IMR-90 (cell line): ENCODE measurements at regions not wholly inside any gene's neighbourhood (a gene's known extent, or its start where the extent isn't known, plus 50 kb on each side); places are given as distances from the start of the nearest gene placed in this dataset.

Experiments used
- ATAC-seq: fragments of 200-7000 bp; cut with Tn5 transposase; 2 replicates; pipeline ENCODE4 v1.9.1; 2020; ENCODE audit warnings: low read depth, mild to moderate bottlenecking, moderate library complexity
- BruUV-seq: library from RNA; stranded (reverse); fragments of 400-500 nt; replicated peaks from 2 replicates; lab custom pipeline; 2021; lab: Mats Ljungman, UMichigan
- CTCF ChIA-PET: fragments of 300-600 bp; formaldehyde crosslinking; extraction: SDS; loops from one replicate; lab custom pipeline; 2021; ENCODE audit warnings: antibody characterized with exemption; lab: Yijun Ruan, JAX
- POLR2A ChIA-PET: fragments of 300-600 bp; sonication (Branson Sonifier 250); formaldehyde crosslinking; loops from one replicate; lab custom pipeline; 2022; ENCODE audit warnings: antibody characterized with exemption; ENCODE audit not compliant: unreplicated experiment; lab: Charles Lee
- DNase-seq: peaks from one replicate; pipeline ENCODE4 v3.0.0; 2013
- H2AFZ ChIP-seq: replicated peaks from 2 replicates; pipeline ENCODE3; 2013; ENCODE audit warnings: low read length, mild to moderate bottlenecking; ENCODE audit not compliant: poor library complexity
- H2AK5ac ChIP-seq: 2 replicates; pipeline ENCODE4 v1.6.1; 2013; ENCODE audit warnings: low read depth, low read length, inconsistent platforms
- H2AK9ac ChIP-seq: replicated peaks from 2 replicates; pipeline ENCODE3; 2013; ENCODE audit warnings: mild to moderate bottlenecking, low read depth, low read length, moderate library complexity; ENCODE audit not compliant: poor library complexity
- H2BK120ac ChIP-seq: 2 replicates; pipeline ENCODE4 v1.6.1; 2013; ENCODE audit warnings: low read depth, low read length, inconsistent platforms
- H2BK15ac ChIP-seq: 3 replicates; pipeline ENCODE4 v1.6.1; 2013; ENCODE audit warnings: low read depth, low read length, inconsistent platforms
- H2BK20ac ChIP-seq: 2 replicates; pipeline ENCODE4 v1.6.1; 2013; ENCODE audit warnings: low read depth, mild to moderate bottlenecking, inconsistent platforms, low read length, moderate library complexity
- H2BK5ac ChIP-seq: 2 replicates; pipeline ENCODE4 v1.6.1; 2013; ENCODE audit warnings: mild to moderate bottlenecking, low read depth, low read length, inconsistent platforms; ENCODE audit not compliant: poor library complexity, severe bottlenecking
- H3K14ac ChIP-seq: replicated peaks from 2 replicates; pipeline ENCODE4 v1.6.1; 2013; ENCODE audit warnings: low read depth, low read length, inconsistent platforms
- H3K18ac ChIP-seq: 2 replicates; pipeline ENCODE4 v1.6.1; 2013; ENCODE audit warnings: low read depth, low read length, control low read depth
- H3K23ac ChIP-seq: 2 replicates; pipeline ENCODE4 v1.6.1; 2013; ENCODE audit warnings: low read depth, low read length, inconsistent platforms
- H3K27ac ChIP-seq: 2 replicates; pipeline ENCODE4 v1.5.1; 2013; ENCODE audit warnings: mild to moderate bottlenecking, control low read depth, low read length; ENCODE audit not compliant: insufficient read depth
- H3K27me3 ChIP-seq: 2 replicates; pipeline ENCODE4 v1.6.1; 2013; ENCODE audit warnings: low read length; ENCODE audit not compliant: control insufficient read depth, insufficient read depth
- H3K36me3 ChIP-seq: 2 replicates; pipeline ENCODE4 v1.6.1; 2013; ENCODE audit warnings: low read length, mixed read lengths; ENCODE audit not compliant: control insufficient read depth, insufficient read depth
- H3K4ac ChIP-seq: 2 replicates; pipeline ENCODE4 v1.6.1; 2013; ENCODE audit warnings: low read depth, low read length, inconsistent platforms
- H3K4me1 ChIP-seq: 2 replicates; pipeline ENCODE4 v1.6.1; 2013; ENCODE audit warnings: low read length, mixed read lengths; ENCODE audit not compliant: control insufficient read depth, insufficient read depth
- H3K4me2 ChIP-seq: 2 replicates; pipeline ENCODE4 v1.6.1; 2013; ENCODE audit warnings: low read depth, mild to moderate bottlenecking, control low read depth, low read length, moderate library complexity
- H3K4me3 ChIP-seq: 2 replicates; pipeline ENCODE4 v1.5.1; 2013; ENCODE audit warnings: low read depth, mild to moderate bottlenecking, control low read depth, low read length, moderate library complexity; ENCODE audit not compliant: insufficient read depth
- H3K56ac ChIP-seq: 2 replicates; pipeline ENCODE4 v1.6.1; 2013; ENCODE audit warnings: low read length, inconsistent platforms; ENCODE audit not compliant: insufficient read depth; ENCODE audit errors: extremely low read depth
- H3K79me1 ChIP-seq, 2 experiments: 2 replicates each; pipeline ENCODE4 v1.6.1; 2013; ENCODE audit warnings: low read length in 2 of 2, inconsistent platforms in 1 of 2, low read depth in 1 of 2
- H3K9ac ChIP-seq: 2 replicates; pipeline ENCODE4 v1.6.1; 2013; ENCODE audit warnings: low read depth, low read length, control low read depth
- H3K9me1 ChIP-seq: 2 replicates; pipeline ENCODE4 v1.6.1; 2013; ENCODE audit warnings: low read length, inconsistent platforms; ENCODE audit not compliant: insufficient read depth
- H3K9me3 ChIP-seq: 2 replicates; pipeline ENCODE4 v1.6.1; 2013; ENCODE audit warnings: low read length; ENCODE audit not compliant: control insufficient read depth, insufficient read depth
- H4K20me1 ChIP-seq: 2 replicates; pipeline ENCODE4 v1.6.1; 2013; ENCODE audit warnings: low read length, inconsistent platforms; ENCODE audit not compliant: insufficient read depth
- H4K5ac ChIP-seq: 2 replicates; pipeline ENCODE4 v1.6.1; 2013; ENCODE audit warnings: mild to moderate bottlenecking, low read depth, low read length, control low read depth
- H4K8ac ChIP-seq, 2 experiments: 2 replicates each; pipeline ENCODE4 v1.6.1; 2013; ENCODE audit warnings: low read depth in 2 of 2, low read length in 2 of 2, control low read depth in 1 of 2, inconsistent platforms in 1 of 2
- H4K91ac ChIP-seq: 2 replicates; pipeline ENCODE4 v1.6.1; 2013; ENCODE audit warnings: low read depth, low read length, inconsistent platforms; ENCODE audit not compliant: insufficient read depth
- FOS ChIP-seq: fragments of 150-350 bp; IDR thresholded peaks from 2 replicates; pipeline ENCODE4 v1.6.1; 2016; ENCODE audit warnings: low read depth, low read length
- NFE2L2 ChIP-seq: fragments of 150-350 bp; IDR thresholded peaks from 2 replicates; pipeline ENCODE4 v1.6.1; 2016; ENCODE audit warnings: low read depth, mild to moderate bottlenecking, low read length
- WGBS, 2 experiments: methylation state at CpG; one replicate each; pipeline versions ENCODE4 v1.1.5 to v1.1.7; 2013; ENCODE audit warnings: missing lambda C conversion rate in 2 of 2; ENCODE audit not compliant: insufficient read length in 1 of 2; ENCODE audit errors: extremely low coverage in 2 of 2; 5-methylcytosine and 5-hydroxymethylcytosine counted together
- dilution Hi-C: fragments of 300-500 bp; cut with HindIII; formaldehyde crosslinking; loops from one replicate; pipeline ENCODE4 v1.14.3; 2018; ENCODE audit warnings: low sequenced_read_pairs; ENCODE audit not compliant: unreplicated experiment
- in situ Hi-C: fragments of 300-500 bp; cut with MboI; formaldehyde crosslinking; loops from 3 replicates; pipeline ENCODE4 v1.14.3; 2019; ENCODE audit warnings: low sequenced_read_pairs, inconsistent platforms, mixed read lengths
- intact Hi-C: fragments of 100-400 bp; cut with micrococcal nuclease; formaldehyde crosslinking; loops from 2 replicates; pipeline ENCODE4 v1.10.0; 2022

DNA sequence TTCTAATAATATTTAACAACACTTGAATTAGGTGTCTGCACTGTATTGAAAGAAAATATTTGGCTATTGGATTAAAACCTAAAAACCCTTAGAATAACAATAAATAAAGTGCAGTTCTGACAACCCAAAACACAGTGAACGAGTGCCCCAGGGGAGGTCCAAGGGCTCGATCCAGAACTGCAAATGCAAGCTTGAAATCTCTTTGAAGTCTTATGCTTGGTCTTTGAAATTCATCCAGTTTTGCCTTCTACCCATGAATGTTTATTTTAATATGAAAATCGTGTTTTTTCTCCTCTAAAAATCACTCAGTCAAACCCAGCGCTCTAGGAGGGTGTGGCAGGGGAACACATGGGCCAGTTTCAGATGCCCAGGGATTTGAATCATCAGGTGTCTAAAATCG, 119.5 kb downstream of the MTPAP start:
- Histone ChIP-seq H3K27me3 (no peaks in the 10 kb centered on the region), H2BK15ac (0 out of 3 replicates have a peak overlapping the region, but pooled peaks have one; percentile 84), H3K23ac (no peak overlapping the region), H2BK20ac (peak overlapping the region; percentile 64), H2BK5ac (no peak overlapping the region), H2AFZ (no peak overlapping the region), H3K79me1 (no peaks in the 10 kb centered on the region), H2BK120ac (peak overlapping the region; percentile 85), H3K9ac (no peak overlapping the region), H3K9me1 (no peaks in the 10 kb centered on the region; the same call in 1 of the 2 replicates), H3K4ac (peak overlapping the region; percentile 89), H4K5ac (no peak overlapping the region), H2AK9ac (peak overlapping the region; percentile 73), H3K14ac (0 out of 2 replicates have a peak overlapping the region, but pooled peaks have one; percentile 88), H3K9me3 (no peaks in the 10 kb centered on the region), H3K27ac (no peak overlapping the region), H3K4me2 (no peak overlapping the region), H3K18ac (no peak overlapping the region), H4K8ac (peak overlapping the region; percentile 8 to 95; a peak in 1 of 4 replicates), H2AK5ac (no peak overlapping the region; the same call in 1 of the 2 replicates), H3K4me1 (peaks cover 4% of the 10 kb centered on the region), H4K20me1 (no peaks in the 10 kb centered on the region), H4K91ac (peak overlapping the region; percentile 54), H3K4me3 (no peak overlapping the region), H3K36me3 (no peaks in the 10 kb centered on the region), H3K56ac (no peak overlapping the region)
- dilution Hi-C loops: no loop called here
- no peak for ATAC-seq
- no TSS peak for BruUV-seq
- in situ Hi-C loops: no loop called here
- POLR2A ChIA-PET: interaction anchor here (0.7 kb wide), 1 partner anchor 186 kb away, joined by 20 read pairs; no protein-coding TSS in a partner anchor
- WGBS, 2 experiments: 100% methylated on average over 1 of the region's 5 CpGs; no CpG with 5 or more reads in 1 of the 2 experiments
- TF ChIP-seq NFE2L2: no peak
- TF ChIP-seq FOS: no peak
- DNase-seq: no peak
- CTCF ChIA-PET: no interaction called here
- intact Hi-C loops: no loop called here
